A673 (cell line): ENCODE measurements at regions not wholly inside any gene's neighbourhood (a gene's known extent, or its start where the extent isn't known, plus 50 kb on each side); places are given as distances from the start of the nearest gene placed in this dataset.

Source experiments
- CTCF ChIP-seq: fragments of 300-800, 200-600 bp; sonication (generic); conservative IDR thresholded peaks from 2 replicates; pipeline ENCODE4 v1.5.1; 2017; ENCODE audit warnings: low read depth, mild to moderate bottlenecking, antibody characterized with exemption, low read length, moderate library complexity, mixed read lengths
- EZH2 ChIP-seq: fragments of 200-600 bp; sonication (generic); IDR thresholded peaks from 2 replicates; pipeline ENCODE4 v1.6.1; 2017; ENCODE audit warnings: borderline replicate concordance, low read depth, mild to moderate bottlenecking, mixed read lengths, antibody characterized with exemption, low read length; ENCODE audit not compliant: poor library complexity, severe bottlenecking

GRCh38 chr13:34808649-34809048 is 133.4 kb upstream of the NBEA start:
- TF ChIP-seq CTCF (no peak), EZH2 (no peak)
